Neural cell (in vitro differentiated cells): ENCODE measurements at regions not wholly inside any gene's neighbourhood (a gene's known extent, or its start where the extent isn't known, plus 50 kb on each side); places are given as distances from the start of the nearest gene placed in this dataset.

Experiments used
- H2AFZ ChIP-seq: fragments of 200-600, 300-800 bp; sonication (generic), shearing (Covaris generic); 2 replicates; pipeline ENCODE4 v1.6.0; 2014; ENCODE audit warnings: low read depth, mild to moderate bottlenecking, antibody characterized with exemption, low read length, moderate library complexity
- H3F3A ChIP-seq: fragments of 200-600 bp; shearing (Covaris generic); 2 replicates; pipeline ENCODE4 v1.6.1; 2016; ENCODE audit warnings: mild to moderate bottlenecking, moderate library complexity, mixed read lengths, antibody characterized with exemption, low read length; ENCODE audit not compliant: insufficient read depth, poor library complexity, severe bottlenecking
- H3K27ac ChIP-seq: fragments of 200-600, 300-800 bp; sonication (generic), shearing (Covaris generic); 2 replicates; pipeline ENCODE4 v1.5.1; 2014; ENCODE audit warnings: mild to moderate bottlenecking, low read length, moderate library complexity
- H3K27me3 ChIP-seq: fragments of 300-800, 200-600 bp; sonication (generic), shearing (Covaris generic); 2 replicates; pipeline ENCODE4 v1.6.0; 2014; ENCODE audit warnings: mild to moderate bottlenecking, low read depth, low read length, moderate library complexity; ENCODE audit not compliant: insufficient read depth
- H3K36me3 ChIP-seq: fragments of 300-800, 200-600 bp; sonication (generic), shearing (Covaris generic); 2 replicates; pipeline ENCODE4 v1.5.1; 2014; ENCODE audit warnings: mild to moderate bottlenecking, antibody characterized with exemption, low read length, moderate library complexity; ENCODE audit not compliant: insufficient read depth
- H3K4me2 ChIP-seq: fragments of 300-800, 200-600 bp; sonication (generic), shearing (Covaris generic); 2 replicates; pipeline ENCODE4 v1.6.0; 2014; ENCODE audit warnings: mild to moderate bottlenecking, low read length
- H3K4me3 ChIP-seq: fragments of 300-800, 200-600 bp; sonication (generic), shearing (Covaris generic); 2 replicates; pipeline ENCODE4 v1.5.1; 2014; ENCODE audit warnings: mild to moderate bottlenecking, low read length, moderate library complexity
- H3K79me2 ChIP-seq: fragments of 200-600 bp; shearing (Covaris generic); replicated peaks from 2 replicates; pipeline ENCODE4 v1.6.0; 2014; ENCODE audit warnings: mild to moderate bottlenecking, low read length, moderate library complexity; ENCODE audit not compliant: insufficient read depth
- H3K9ac ChIP-seq: fragments of 300-800, 200-600 bp; sonication (generic), shearing (Covaris generic); 2 replicates; pipeline ENCODE4 v1.6.1; 2016; ENCODE audit warnings: mild to moderate bottlenecking, low read length, mixed read lengths
- H3K9me2 ChIP-seq: fragments of 200-600 bp; shearing (Covaris generic); 2 replicates; pipeline ENCODE4 v1.6.1; 2016; ENCODE audit warnings: mild to moderate bottlenecking, low read length, mixed read lengths; ENCODE audit not compliant: insufficient read depth
- H3K9me3 ChIP-seq: fragments of 200-600, 300-800 bp; sonication (generic), shearing (Covaris generic); 2 replicates; pipeline ENCODE4 v1.6.1; 2016; ENCODE audit warnings: mild to moderate bottlenecking, mixed run types, low read length, moderate library complexity, mixed read lengths
- H4K20me1 ChIP-seq: fragments of 200-600 bp; shearing (Covaris generic); 2 replicates; pipeline ENCODE4 v1.6.1; 2016; ENCODE audit warnings: mild to moderate bottlenecking, mixed run types; ENCODE audit not compliant: insufficient read depth
- EP300 ChIP-seq: fragments of 450-650 bp; conservative IDR thresholded peaks from 2 replicates; pipeline ENCODE4 v1.6.1; 2014; ENCODE audit warnings: antibody characterized with exemption, mild to moderate bottlenecking, moderate library complexity; ENCODE audit not compliant: poor library complexity, severe bottlenecking
- EZH2 ChIP-seq: fragments of 200-600, 300-800 bp; shearing (Covaris generic), sonication (generic); IDR thresholded peaks from 2 replicates; pipeline ENCODE4 v1.6.1; 2014; ENCODE audit warnings: antibody characterized with exemption, low read length, borderline replicate concordance, mild to moderate bottlenecking; ENCODE audit not compliant: insufficient read depth, poor library complexity, severe bottlenecking
- MXI1 ChIP-seq: fragments of 450-650 bp; conservative IDR thresholded peaks from 2 replicates; pipeline ENCODE4 v1.6.1; 2014; ENCODE audit warnings: antibody characterized with exemption, mild to moderate bottlenecking; ENCODE audit not compliant: poor library complexity, severe bottlenecking
- POLR2AphosphoS5 ChIP-seq: IDR thresholded peaks from 2 replicates; pipeline ENCODE4 v1.6.1; 2012
- RAD21 ChIP-seq: fragments of 450-650 bp; conservative IDR thresholded peaks from 2 replicates; pipeline ENCODE4 v1.6.1; 2014; ENCODE audit warnings: antibody characterized with exemption, mild to moderate bottlenecking, moderate library complexity
- SMC3 ChIP-seq: fragments of 450-650 bp; conservative IDR thresholded peaks from 2 replicates; pipeline ENCODE4 v1.6.1; 2014; ENCODE audit warnings: antibody characterized with exemption, mild to moderate bottlenecking, moderate library complexity; ENCODE audit not compliant: poor library complexity
- TAF1 ChIP-seq: IDR thresholded peaks from 2 replicates; pipeline ENCODE4 v1.6.1; 2012; ENCODE audit warnings: low read depth
- TF ChIP-seq, protein P1 (sequence below): IDR thresholded peaks from 2 replicates; pipeline ENCODE4 v1.6.1; 2012; ENCODE audit warnings: borderline replicate concordance
- TF ChIP-seq, protein P2 (sequence below): fragments of 450-650 bp; IDR thresholded peaks from 2 replicates; pipeline ENCODE4 v1.5.1; 2014; ENCODE audit warnings: antibody characterized with exemption, mild to moderate bottlenecking, moderate library complexity; ENCODE audit not compliant: poor library complexity, severe bottlenecking

DNA sequence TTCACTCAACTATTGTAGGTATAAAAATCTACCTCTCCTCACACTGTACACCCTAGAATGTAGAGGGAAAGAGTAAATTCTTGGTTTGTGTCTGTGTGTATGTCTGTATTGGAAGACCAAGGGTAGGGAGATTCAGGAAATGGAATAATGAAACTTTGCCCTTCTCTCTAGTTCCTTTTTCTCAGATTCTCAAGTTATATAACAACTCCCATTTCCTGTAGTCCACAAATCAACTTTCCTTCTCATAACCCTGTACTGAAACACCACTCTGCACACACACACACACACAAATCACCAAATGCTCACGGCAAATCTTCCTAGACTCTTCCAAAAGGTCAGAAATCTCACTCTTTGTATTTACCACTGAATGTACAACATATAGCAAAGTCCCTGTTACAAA is 824.5 kb upstream of the DIAPH2 start:
- no peaks in the 10 kb centered on the region for H4K20me1 ChIP-seq
- no peaks in the 10 kb centered on the region for H3K79me2 ChIP-seq
- H3F3A ChIP-seq: no peaks in the 10 kb centered on the region
- no peaks in the 10 kb centered on the region for H3K9me3 ChIP-seq
- H3K4me2 ChIP-seq: no peak overlapping the region
- no peak for TF ChIP-seq TAF1
- TF ChIP-seq SMC3: no peak
- no peak for TF ChIP-seq EP300
- TF ChIP-seq, protein P1, sequence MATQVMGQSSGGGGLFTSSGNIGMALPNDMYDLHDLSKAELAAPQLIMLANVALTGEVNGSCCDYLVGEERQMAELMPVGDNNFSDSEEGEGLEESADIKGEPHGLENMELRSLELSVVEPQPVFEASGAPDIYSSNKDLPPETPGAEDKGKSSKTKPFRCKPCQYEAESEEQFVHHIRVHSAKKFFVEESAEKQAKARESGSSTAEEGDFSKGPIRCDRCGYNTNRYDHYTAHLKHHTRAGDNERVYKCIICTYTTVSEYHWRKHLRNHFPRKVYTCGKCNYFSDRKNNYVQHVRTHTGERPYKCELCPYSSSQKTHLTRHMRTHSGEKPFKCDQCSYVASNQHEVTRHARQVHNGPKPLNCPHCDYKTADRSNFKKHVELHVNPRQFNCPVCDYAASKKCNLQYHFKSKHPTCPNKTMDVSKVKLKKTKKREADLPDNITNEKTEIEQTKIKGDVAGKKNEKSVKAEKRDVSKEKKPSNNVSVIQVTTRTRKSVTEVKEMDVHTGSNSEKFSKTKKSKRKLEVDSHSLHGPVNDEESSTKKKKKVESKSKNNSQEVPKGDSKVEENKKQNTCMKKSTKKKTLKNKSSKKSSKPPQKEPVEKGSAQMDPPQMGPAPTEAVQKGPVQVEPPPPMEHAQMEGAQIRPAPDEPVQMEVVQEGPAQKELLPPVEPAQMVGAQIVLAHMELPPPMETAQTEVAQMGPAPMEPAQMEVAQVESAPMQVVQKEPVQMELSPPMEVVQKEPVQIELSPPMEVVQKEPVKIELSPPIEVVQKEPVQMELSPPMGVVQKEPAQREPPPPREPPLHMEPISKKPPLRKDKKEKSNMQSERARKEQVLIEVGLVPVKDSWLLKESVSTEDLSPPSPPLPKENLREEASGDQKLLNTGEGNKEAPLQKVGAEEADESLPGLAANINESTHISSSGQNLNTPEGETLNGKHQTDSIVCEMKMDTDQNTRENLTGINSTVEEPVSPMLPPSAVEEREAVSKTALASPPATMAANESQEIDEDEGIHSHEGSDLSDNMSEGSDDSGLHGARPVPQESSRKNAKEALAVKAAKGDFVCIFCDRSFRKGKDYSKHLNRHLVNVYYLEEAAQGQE: no peak
- no peak for TF ChIP-seq EZH2
- TF ChIP-seq RAD21: no peak
- TF ChIP-seq POLR2AphosphoS5: no peak
- TF ChIP-seq MXI1: no peak
- TF ChIP-seq, protein P2, sequence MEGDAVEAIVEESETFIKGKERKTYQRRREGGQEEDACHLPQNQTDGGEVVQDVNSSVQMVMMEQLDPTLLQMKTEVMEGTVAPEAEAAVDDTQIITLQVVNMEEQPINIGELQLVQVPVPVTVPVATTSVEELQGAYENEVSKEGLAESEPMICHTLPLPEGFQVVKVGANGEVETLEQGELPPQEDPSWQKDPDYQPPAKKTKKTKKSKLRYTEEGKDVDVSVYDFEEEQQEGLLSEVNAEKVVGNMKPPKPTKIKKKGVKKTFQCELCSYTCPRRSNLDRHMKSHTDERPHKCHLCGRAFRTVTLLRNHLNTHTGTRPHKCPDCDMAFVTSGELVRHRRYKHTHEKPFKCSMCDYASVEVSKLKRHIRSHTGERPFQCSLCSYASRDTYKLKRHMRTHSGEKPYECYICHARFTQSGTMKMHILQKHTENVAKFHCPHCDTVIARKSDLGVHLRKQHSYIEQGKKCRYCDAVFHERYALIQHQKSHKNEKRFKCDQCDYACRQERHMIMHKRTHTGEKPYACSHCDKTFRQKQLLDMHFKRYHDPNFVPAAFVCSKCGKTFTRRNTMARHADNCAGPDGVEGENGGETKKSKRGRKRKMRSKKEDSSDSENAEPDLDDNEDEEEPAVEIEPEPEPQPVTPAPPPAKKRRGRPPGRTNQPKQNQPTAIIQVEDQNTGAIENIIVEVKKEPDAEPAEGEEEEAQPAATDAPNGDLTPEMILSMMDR: no peak
- H3K9me2 ChIP-seq: no peaks in the 10 kb centered on the region
- H3K27me3 ChIP-seq: no peaks in the 10 kb centered on the region
- no peak overlapping the region for H2AFZ ChIP-seq
- H3K9ac ChIP-seq: no peak overlapping the region
- no peak overlapping the region for H3K4me3 ChIP-seq
- H3K27ac ChIP-seq: no peak overlapping the region
- no peaks in the 10 kb centered on the region for H3K36me3 ChIP-seq

DNA sequence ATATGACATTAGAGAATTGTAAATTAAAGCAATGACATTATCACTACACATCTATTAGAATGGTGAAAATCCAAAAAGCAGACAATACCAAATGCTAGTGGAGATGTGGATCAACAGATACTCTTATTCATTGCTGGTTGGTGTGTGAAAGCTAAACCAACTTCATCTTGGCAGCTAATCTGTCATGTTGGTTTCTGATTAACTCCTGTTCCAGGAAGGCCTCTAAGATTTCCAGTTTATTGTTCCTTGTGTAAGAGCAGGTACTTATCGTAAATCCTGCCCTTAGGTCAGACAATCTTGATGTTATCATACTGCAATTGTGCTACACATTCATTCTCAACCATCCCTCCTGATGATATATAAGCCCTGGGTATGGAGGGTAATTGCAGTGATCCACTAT is 809.0 kb upstream of the DIAPH2 start:
- Histone ChIP-seq H2AFZ (no peak overlapping the region), H3K4me3 (no peak overlapping the region), H3K9me3 (no peaks in the 10 kb centered on the region), H3K79me2 (no peaks in the 10 kb centered on the region), H3K27me3 (no peaks in the 10 kb centered on the region), H3K36me3 (no peaks in the 10 kb centered on the region), H3K27ac (no peak overlapping the region), H4K20me1 (no peaks in the 10 kb centered on the region), H3K9me2 (no peaks in the 10 kb centered on the region), H3K4me2 (no peak overlapping the region), H3F3A (no peaks in the 10 kb centered on the region), H3K9ac (no peak overlapping the region)
- TF ChIP-seq TAF1 (no peak), SMC3 (no peak), MXI1 (no peak), EZH2 (no peak), RAD21 (no peak)

DNA sequence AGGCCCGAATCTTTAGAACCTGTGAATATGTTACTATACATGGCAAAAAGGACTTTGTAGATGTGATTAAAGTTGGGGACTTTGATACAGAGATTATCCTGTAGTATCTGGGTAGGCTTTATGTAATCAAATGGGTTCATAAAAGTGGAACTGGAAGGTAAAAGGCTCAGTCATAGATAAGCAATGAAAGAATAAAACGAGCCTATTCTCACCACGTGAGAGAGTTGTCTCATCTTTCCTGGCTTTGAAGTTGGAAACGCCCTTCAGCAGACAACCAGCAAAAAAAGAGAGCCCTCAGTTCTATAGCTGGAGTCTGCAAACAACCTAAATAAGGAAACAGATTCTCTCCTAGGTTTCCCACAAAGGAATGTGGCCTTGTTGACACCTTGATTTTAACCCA is 805.8 kb upstream of the DIAPH2 start:
- Histone ChIP-seq H3K4me2 (no peak overlapping the region), H3F3A (no peaks in the 10 kb centered on the region), H3K9me3 (no peaks in the 10 kb centered on the region), H3K4me3 (no peak overlapping the region), H4K20me1 (no peaks in the 10 kb centered on the region), H3K9ac (no peak overlapping the region), H3K9me2 (no peaks in the 10 kb centered on the region), H3K36me3 (no peaks in the 10 kb centered on the region), H3K27ac (no peak overlapping the region), H3K79me2 (no peaks in the 10 kb centered on the region), H2AFZ (no peak overlapping the region), H3K27me3 (no peaks in the 10 kb centered on the region)
- TF ChIP-seq, protein P1: no peak
- TF ChIP-seq RAD21 (no peak), SMC3 (no peak), POLR2AphosphoS5 (no peak)
